GM19468 (cell line): ENCODE measurements at regions not wholly inside any gene's neighbourhood (a gene's known extent, or its start where the extent isn't known, plus 50 kb on each side); places are given as distances from the start of the nearest gene placed in this dataset.

Experiments used
- ATAC-seq: cut with Tn5 transposase; IDR thresholded peaks from one replicate; pipeline ENCODE4 v1.9.1; 2021; ENCODE audit warnings: mild to moderate bottlenecking, moderate library complexity, moderate number of reproducible peaks; ENCODE audit not compliant: unreplicated experiment; ENCODE audit errors: extremely low read depth

DNA sequence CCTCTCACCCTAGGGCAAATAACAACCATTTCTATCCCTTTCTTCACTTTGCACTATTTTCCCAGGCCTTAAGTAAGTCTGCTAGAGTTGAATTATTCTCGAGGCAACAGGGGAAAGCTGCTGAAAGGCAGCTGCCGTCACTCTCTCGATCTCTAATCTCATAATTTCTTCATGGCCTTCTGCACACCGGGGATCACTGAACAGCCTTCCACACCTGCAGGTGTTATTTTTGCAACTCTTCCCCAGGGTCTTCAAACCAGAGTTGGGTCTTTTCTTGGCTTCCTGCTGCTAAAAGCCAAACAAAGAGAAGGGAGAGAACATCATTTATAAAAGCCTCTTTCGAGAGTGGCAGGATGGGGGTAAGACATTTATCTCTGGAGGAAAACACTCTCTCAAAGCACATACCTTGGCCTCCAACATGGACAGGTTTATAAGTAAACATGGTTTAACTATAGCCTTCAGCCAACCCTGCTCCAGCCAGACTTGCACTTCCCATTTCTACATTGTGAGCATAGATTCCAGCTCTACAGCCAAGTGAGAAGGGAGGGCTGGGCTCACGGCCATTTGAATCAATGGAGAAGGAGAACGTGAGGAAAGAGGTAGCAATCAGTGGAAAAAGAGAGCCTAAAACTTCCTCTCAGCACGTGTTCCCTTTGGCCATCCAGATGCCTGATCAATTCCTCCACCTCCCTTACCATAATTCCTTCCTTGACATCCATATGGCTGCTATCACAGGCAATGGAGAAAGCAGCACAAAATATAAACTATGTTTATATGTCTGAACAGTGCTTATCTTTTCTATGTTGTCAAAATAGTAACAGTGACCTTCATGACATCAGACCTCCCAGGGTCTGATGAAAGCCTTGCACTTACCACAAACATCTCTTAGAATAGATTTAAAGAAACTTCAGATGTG is 464.9 kb downstream of the TLE1 start:
- ATAC-seq, result no peak

DNA sequence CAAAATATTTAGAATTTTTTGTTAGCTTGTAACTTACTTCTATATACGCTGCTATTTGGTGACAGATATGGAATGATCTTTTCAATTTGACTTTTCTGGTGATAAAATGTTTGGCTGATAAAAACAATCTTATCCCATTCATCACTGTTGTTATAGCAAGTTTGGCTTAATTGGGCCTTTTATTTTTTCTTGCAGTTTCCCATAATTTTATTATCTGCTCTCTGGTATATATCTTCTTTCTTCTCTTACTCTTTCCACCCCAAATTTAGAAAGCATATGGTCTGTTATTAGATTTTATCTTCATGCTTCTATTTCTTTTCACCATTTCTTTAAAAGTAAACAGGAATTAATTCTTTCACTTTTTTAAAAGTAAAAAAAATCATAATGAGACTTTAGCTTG is 474.4 kb downstream of the TLE1 start:
- no peak for ATAC-seq

- no peak for ATAC-seq
Observed at GRCh38 chr9:81213456-81213855, 475.9 kb downstream of the TLE1 start.

DNA sequence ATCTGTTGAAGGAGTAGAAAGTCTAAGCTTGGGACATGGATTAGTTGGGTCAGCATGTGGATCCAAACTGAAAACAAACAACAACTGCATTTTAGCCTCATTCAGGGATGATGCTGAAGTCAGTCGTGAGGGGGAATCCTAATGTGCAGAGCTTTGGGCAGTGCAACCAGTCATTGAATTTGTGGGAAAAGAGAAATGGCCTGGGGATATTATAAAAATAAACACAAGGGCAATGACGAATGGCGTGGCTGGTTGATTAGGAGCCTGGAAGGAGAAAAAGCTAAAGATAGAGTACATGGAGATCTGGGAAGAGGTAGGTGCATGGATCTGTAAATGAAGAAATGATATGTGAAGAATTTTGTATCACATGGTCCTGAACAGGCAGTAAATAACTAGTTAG is 477.6 kb downstream of the TLE1 start:
- no peak for ATAC-seq

GRCh38 chr9:81207651-81208050 is 481.7 kb downstream of the TLE1 start:
- no peak for ATAC-seq

DNA sequence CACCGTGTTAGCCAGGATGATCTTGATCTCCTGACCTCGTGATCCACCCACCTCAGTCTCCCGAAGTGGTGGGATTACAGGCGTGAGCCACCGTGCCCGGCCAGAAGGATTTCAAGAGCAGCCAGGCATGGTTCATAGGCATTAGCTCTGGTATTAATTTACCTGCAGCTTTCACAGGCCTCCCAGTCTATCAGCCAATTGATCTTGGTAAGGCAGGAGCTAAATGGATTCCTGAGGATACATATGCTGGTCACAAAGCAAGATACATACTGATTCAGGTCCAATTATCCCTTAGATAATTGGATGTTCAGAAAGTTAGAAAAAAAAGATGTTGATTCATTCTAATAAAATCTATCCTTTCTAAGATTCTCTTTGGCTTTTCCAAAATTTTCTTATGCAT is 487.1 kb downstream of the TLE1 start:
- no peak for ATAC-seq

GRCh38 chr9:81195206-81195605 is 494.1 kb downstream of the TLE1 start:
- ATAC-seq, result no peak

- ATAC-seq, result no peak
Observed at GRCh38 chr9:81193362-81194339, 495.7 kb downstream of the TLE1 start.

DNA sequence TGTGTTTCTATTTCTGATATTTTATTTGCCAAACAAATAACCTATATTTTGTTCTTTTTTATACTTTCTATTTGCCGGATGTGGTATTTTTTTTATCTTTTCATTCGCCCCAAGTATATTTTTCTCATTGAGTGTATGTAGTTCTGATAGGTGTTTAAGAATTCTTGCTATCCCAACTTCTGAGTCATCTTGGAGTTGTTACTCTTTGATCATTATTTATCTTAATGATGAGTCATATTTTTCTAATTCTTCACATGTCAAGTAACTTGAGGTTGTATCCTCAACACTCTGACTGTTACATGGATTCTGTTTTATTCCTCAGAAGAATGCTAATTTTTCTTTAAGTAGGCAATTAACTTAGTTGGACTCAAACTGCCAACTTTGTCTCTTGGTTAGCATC is 498.1 kb downstream of the TLE1 start:
- no peak for ATAC-seq

GRCh38 chr9:81190659-81191058 is 498.7 kb downstream of the TLE1 start:
- no peak for ATAC-seq

DNA sequence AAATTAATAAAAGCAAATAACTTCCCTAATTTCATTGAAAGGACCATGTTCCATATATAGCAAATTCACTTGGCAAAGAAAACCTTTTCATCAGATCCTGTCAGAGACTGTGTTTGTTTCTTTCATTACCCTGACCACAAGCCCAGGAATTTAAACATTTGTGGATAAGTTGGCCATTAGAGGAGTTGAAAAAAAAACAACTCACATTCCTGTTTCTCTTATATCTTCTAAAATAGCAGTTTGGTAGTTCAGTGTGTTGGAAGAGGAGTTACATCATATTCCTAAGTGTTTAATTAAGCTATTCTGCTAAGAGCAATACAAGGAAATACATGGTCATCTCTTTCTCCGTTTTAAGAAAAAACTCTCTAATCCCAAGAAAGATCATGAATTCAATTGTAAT is 505.6 kb downstream of the TLE1 start:
- no peak for ATAC-seq

DNA sequence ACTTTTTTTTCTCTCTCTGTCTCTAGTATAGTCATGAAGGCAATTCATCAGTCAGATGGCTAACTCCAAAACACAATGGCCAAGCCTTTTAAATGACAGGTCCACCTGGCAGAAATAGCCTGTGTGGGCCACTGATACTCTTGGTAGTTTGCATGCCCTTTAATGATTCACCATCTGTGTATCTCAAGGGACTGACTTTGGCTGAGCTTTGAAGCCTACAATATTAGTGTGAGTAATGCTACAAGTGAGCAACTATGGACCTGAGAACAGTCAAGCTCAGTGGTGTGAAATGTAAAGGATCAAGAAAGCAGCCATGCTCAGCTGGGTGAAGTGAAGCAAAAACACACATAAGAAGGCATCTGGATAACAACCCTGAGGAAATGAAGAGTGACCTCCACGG is 506.9 kb downstream of the TLE1 start:
- no peak for ATAC-seq

DNA sequence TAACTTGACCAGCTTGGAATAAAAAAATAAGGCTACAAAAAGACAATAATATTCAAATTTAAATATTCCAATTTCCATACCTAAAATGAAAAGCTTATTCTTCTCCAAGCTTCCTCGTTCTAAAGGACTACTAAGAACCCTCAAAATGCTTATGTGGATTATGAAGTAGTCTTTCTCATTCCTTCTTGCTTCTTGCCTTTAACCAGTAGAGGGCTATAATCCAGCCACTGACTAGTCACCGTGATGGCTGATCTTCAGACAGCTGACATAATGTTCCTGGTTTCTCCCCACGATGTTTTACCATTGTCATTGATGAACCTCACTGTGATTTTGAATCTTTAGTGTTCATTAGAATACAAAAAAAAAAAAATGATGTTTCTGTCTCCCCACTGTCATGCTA is 515.3 kb downstream of the TLE1 start:
- no peak for ATAC-seq

GRCh38 chr9:81171689-81172088 is 517.7 kb downstream of the TLE1 start:
- ATAC-seq, result no peak

DNA sequence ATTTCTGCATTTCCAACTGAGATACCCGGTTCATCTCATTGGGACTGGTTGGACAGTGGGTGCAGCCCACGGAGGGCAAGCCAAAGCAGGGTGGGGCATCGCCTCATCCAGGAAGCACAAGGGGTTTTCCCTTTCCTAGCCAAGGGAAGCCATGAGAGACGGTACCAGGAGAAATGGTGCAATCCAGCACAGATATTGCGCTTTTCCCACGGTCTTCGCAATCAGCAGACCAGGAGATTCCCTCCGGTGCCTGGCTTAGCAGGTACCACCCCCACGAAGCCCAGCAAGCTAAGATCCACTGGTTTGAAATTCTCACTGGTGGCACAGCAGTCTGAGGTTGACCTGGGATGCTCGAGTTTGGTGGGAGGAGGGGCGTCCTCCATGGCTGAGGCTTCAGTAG is 527.0 kb downstream of the TLE1 start:
- ATAC-seq, result no peak

DNA sequence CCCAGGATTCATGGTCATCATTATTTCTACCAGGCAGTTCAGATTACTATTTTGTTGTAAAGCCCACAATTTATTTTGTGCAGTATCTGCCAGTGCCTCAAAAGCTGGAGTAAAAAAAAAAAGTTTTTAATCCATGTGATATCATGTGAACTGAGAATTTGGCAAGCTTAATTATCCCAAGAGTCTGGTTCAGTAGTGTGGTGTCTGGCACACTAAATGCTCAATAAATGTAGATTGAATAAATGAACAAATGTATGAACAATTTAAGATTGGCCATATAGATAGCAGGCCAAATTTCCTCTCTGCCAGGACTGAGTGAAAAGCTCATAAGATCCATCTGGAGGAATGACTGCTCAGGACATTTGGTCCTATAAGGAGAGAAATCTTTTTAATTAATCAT is 533.0 kb downstream of the TLE1 start:
- no peak for ATAC-seq

DNA sequence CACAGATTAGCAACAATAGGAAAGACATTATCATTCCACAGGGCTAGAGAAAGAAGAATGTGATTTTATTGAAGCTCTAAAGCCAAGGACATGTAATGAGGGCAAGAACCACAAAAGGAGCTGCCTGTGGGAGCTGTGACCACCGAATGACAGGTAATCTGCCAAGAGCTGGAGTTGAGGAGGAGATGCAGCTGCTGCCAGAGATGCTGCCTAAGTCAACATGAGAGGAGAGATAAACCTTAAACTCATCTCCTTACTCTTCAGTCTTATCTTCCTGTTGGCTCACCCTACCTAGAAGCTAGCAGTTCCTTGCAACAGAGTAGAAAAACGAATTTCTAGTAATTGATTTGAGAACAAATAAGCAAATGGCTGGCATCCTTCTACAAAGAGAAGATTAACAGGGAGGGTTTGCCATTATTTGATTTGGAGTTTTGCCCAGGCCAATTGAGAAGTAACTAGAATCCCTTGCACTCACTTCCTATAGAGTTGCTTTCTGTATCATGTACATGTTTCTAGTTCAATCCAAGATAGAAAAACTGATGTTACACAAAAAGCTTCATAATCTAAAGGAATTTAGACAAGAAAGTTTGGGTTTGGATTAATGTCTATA is 539.2 kb downstream of the TLE1 start:
- ATAC-seq, result no peak

DNA sequence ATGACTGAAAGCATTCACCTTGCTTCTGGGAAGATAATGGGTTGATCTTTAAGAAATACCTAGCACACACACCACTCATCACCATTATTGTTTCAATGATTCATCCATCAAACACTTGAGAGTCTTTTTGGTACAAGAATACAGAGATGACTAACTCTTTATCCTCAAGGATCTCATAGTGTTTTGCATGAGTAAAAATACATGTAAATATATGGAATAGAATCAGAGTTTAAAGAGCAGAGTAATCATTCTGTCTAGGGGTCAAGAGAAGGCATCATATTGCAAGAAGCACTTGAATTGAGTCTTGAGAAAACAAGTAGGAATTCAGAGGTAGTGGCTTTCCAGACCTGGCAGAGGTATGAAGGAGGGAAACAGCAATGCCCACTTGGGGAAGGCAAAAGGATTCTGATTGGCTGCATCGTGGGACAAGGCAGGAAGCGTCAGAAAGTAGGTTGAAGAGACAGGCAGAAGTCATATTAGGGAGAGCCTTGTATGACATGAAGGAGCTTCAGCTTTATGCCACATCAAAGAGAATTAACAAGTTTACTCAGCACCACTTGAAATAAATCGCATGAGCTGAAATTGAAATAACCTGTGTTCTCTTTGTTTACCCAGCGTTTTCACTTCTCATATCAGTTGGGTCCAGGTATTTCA is 542.5 kb downstream of the TLE1 start:
- no peak for ATAC-seq

DNA sequence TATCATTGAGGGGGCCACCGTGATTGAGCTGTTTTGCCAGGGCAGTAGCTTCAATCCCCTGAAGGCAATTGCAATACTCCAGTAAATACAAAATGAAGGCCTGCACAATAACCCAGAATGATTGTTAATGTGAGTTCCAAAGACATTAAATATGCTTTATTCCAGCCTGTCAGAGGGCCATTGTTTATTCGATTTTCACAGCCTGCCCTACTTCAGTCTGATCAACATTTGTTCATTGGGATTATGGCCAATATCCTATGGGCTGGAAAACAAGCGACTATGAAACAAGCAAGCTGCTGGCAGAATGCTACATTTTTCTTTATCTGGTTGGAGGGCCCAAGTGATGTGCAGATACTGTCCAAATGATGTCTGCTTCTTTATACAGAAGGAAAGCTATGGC is 543.1 kb downstream of the TLE1 start:
- no peak for ATAC-seq

DNA sequence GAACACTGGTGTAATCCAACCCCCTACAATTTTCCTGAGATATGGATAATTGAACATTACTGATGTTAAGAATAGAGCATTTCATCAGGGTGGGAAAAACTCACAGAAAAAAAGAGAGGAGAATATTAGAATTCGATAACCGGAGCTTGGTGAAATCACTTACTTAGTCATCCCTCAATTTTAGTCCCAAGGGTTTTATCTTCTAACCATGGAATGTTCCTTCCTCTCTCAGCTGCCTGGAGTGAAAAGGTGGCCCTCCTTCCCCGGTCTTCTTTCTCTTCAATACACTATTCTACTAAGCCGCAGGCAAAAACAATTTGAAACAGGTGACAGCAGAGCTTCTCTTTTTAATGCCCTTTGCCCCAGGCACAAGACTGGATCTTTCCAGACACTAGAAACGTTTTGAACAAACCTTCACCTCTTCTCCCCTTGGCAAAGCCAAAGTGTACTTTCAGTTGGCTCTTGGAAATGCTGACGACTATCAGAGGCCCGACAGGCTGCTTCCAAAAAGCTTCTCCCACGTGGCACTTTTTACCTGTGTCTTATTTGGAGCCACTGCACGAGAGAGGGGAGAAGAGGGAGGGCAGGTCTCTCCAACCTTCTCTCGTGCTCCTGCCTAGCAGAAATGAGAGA is 543.9 kb downstream of the TLE1 start:
- ATAC-seq, result no peak
